Embryonic facial prominence (tissue), 1 donor: ENCODE measurements at regions not wholly inside any gene's neighbourhood (a gene's known extent, or its start where the extent isn't known, plus 50 kb on each side); places are given as distances from the start of the nearest gene placed in this dataset.

Source experiments
- DNase-seq: peaks from one replicate; pipeline ENCODE4 v3.0.0-alpha.2; 2016; ENCODE audit errors: extremely low spot score

GRCh38 chr2:188051706-188052105, 240.0 kb upstream of the GULP1 start:
- DNase-seq, result no peak

GRCh38 chr2:188065386-188065785, 226.3 kb upstream of the GULP1 start:
- no peak for DNase-seq

GRCh38 chr2:188068093-188068492, 223.6 kb upstream of the GULP1 start:
- DNase-seq, result no peak

- no peak for DNase-seq
These were observed 215.3 kb upstream of the GULP1 start for GRCh38 chr2:188076149-188077056.

DNA sequence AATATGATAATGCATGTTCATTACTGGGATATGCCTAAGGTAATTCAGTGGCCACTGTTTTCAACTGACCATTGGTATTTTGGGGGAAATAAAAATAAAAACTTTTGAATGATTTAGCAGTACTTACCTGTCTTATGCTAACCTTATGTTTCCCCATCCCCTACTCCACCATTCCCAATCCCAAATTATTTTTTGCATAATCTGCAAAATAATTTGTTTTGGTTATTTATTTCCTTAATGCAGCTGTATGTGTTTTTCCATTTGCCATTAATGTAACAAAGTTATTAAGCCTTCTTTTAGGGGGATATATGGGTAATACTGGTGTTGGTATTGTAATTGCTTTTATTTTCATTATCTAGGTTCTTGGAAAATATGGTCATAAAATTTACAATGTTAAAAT, 213.9 kb upstream of the GULP1 start:
- no peak for DNase-seq

DNA sequence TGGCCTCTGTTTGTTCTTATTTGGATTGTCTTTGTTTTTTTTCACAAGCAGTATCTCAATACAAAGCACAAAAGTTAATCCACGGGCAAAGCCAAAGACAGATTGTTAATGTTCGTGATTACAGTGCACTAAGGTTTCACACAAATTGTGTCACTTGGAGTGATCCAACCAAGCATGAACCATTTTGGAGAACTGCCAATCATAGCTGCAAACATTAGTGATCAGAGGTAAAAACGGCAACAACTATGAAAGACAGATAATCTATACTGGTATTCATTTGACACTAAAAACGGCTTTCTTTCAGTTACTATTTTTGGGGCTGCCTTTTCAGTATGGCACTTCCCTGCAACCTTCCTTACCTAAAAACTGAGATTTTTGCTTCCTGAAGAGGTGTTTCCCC, 213.1 kb upstream of the GULP1 start:
- DNase-seq, result no peak

DNA sequence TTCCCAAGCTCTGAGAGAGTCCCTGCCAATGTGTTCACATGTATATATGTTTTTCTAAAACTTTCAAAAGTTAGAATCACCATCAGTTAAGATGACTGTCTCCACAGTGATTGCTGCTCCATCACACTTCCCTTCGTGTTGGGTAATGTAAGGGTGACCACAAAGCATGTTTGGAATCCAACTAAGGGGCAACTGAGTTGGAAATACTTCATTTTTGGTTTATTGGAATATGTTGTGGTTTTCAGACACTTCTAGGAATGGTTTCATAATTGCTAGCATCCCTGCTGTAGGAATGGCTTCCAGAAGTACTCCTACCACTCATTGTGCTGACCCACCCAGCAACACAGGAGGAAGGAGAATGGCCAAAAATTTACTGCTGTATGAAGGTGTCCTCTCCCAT, 212.5 kb upstream of the GULP1 start:
- DNase-seq, result no peak

DNA sequence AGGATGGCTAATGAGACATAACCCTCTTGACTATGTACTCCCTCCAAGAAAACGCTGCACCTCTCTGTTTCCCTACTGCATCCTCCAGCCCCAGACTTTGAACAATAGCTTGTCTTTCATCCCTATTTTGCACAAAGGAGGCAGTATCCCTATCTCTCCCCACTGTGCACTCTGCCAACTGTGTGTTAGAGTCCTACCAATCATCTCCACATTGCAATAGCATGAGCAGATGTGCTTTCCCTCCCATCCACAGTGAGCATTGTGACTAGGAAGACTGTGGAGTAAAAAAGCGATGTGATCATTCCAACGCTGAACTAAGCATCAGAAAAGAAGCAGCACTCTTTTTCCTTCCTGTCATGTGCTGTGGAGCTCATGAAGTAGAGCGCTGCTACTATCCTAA, 206.3 kb upstream of the GULP1 start:
- no peak for DNase-seq

DNA sequence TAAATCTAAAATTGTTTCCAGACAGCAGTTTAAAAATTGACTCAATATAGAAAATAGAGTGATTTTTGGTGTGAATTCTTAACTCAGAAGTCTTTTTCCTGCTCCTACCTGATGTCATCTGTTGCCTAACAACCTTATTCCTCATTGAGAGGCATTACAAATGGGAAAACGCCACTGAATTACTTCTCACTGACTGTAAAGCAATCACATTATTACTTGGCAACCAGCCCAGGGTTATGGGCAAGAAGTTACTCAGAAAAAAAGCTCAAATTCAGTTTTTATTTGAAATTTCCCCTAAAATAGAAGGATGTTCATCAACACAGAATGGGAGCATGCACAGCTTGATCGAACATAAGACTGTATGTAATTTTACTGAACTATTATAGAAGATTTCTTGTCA, 201.8 kb upstream of the GULP1 start:
- DNase-seq, result no peak

DNA sequence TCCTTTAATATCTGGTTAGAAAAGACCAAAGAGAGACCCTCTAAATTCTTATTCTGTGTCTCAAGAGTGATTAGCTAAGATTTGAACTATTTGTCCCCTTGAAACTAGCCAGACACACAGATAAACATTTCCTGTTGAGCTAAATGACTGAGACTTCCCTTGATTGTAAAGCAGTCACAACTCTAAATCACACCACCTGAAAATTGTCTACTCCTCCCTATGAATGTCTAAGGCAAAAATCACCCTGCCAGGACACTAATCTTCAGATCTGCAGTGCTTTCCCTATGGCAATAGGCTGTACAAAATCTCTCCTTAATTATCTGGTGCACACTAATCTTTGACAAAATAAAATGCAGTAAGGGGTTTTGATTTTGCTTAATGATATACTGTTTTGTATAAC, 200.5 kb upstream of the GULP1 start:
- DNase-seq, result no peak

- DNase-seq, result no peak
These were observed 198.9 kb upstream of the GULP1 start for GRCh38 chr2:188092734-188093133.

DNA sequence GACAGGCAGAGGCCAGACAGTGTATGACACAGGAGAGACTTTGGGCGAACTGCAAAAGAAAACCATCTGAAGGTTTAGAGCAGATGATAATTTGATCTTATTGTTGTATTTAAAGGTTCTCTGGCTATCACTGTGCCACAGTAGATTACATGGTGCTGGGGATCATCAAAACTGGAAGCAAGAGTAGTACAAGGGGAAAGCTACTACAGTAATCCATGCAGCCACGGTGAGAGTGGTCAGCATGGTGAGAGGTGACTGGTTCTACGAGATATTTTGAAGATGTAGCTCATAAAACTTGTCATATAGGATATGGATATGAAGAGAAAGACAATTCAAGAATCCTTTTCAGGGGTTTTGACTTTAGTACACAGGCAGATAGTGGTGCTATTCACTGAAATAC, 194.8 kb upstream of the GULP1 start:
- no peak for DNase-seq

GRCh38 chr2:188102881-188103280, 188.8 kb upstream of the GULP1 start:
- DNase-seq, result no peak

DNA sequence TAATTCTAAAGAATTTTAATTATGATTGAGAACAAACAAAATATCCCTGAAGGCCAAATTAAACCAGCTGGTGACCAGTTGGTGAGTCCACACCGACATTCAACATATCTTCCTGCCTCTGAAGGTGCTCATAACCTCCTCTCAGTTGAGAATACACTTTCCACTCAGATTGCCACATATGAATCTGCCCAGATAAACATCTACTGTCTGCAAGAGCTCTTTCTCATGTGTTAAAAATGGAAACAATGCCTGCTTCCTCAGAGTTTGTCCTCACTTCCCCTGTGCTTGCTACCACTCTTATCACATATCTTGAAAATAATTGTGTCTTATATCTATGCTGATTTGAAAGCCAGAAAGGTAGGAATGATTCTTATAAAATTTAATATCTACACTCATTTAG, 177.7 kb upstream of the GULP1 start:
- no peak for DNase-seq

GRCh38 chr2:188117706-188118105, 174.0 kb upstream of the GULP1 start:
- DNase-seq, result no peak

DNA sequence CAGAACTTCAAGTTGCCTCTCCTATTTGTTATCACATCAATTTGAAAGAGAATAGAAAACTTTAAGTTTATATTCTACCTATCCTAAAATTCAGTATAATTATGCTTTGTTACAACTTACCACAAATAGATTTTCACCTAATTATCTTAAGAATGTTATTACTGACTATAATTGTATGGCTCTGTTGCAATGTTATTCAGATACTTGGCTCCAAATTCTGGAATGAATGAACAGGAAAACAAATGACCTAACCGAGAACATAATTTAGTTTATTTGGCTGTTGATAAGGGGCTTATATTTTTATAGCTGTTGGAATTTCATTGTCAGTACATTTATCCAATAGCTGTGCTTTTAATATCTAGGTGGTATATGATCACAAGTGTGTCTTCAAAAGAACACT, 173.2 kb upstream of the GULP1 start:
- DNase-seq, result no peak

- no peak for DNase-seq
These were observed 172.4 kb upstream of the GULP1 start for GRCh38 chr2:188119112-188119838.

- no peak for DNase-seq
These were observed 168.7 kb upstream of the GULP1 start for GRCh38 chr2:188122985-188123384.

- DNase-seq, result no peak
These were observed 162.0 kb upstream of the GULP1 start for GRCh38 chr2:188129677-188130076.

- DNase-seq, result no peak
These were observed 161.4 kb upstream of the GULP1 start for GRCh38 chr2:188130317-188130716.

- DNase-seq, result no peak
These were observed 160.4 kb upstream of the GULP1 start for GRCh38 chr2:188131281-188131680.

DNA sequence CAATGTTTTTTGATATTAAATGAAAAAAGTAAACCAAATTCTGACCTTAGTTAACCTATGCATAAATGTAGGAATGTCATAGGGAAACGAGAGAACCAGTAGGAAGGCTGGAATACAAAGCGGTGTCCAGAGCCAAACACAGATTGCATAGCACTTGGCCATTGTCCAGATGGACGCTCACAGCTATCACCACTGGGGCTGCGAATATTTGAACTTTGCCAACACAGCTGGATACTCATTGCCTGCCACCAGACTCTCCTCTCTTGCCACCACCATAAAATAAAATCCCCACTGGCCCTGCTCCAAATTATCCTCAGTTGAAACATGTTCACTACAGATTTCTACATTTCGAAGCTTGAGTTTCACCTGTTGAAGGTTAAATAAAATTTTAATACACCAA, 159.3 kb upstream of the GULP1 start:
- no peak for DNase-seq

- DNase-seq, result no peak
These were observed 157.4 kb upstream of the GULP1 start for GRCh38 chr2:188134241-188134640.
